SHP77 (cell line): ENCODE measurements at regions not wholly inside any gene's neighbourhood (a gene's known extent, or its start where the extent isn't known, plus 50 kb on each side); places are given as distances from the start of the nearest gene placed in this dataset.
"Not testable (repeated sequence)": the region's sequence is repeated elsewhere in the genome, so short reads cannot be mapped to it uniquely, and the experiment has no call there.

Source experiments
- DNase-seq, 2 experiments: peaks; one replicate each; lab custom pipeline; 2025; lab: John Stamatoyannopoulos, UW

- no peak for DNase-seq
These were observed 148.0 kb upstream of the TCF4 start for GRCh38 chr18:55735969-55736368.

- no peak for DNase-seq
These were observed 147.3 kb upstream of the TCF4 start for GRCh38 chr18:55735199-55735855.

- no peak for DNase-seq
These were observed 144.5 kb upstream of the TCF4 start for GRCh38 chr18:55732227-55733106.

- no peak for DNase-seq
These were observed 143.6 kb upstream of the TCF4 start for GRCh38 chr18:55731594-55732042.

- DNase-seq = not testable (repeated sequence)
These were observed 133.0 kb upstream of the TCF4 start for GRCh38 chr18:55721006-55721405.

GRCh38 chr18:55713707-55714106 lies 125.7 kb upstream of the TCF4 start:
- DNase-seq = no peak

GRCh38 chr18:55706898-55707297 lies 118.9 kb upstream of the TCF4 start:
- DNase-seq = no peak

GRCh38 chr18:55699233-55699765 lies 111.3 kb upstream of the TCF4 start:
- no peak for DNase-seq

- no peak for DNase-seq
These were observed 108.8 kb upstream of the TCF4 start for GRCh38 chr18:55696811-55697210.

GRCh38 chr18:55695091-55695490 lies 107.1 kb upstream of the TCF4 start:
- DNase-seq = no peak

- no peak for DNase-seq
These were observed 106.3 kb upstream of the TCF4 start for GRCh38 chr18:55694291-55694690.

- no peak for DNase-seq
These were observed 100.0 kb upstream of the TCF4 start for GRCh38 chr18:55688030-55688429.

- no peak for DNase-seq
These were observed 99.1 kb upstream of the TCF4 start for GRCh38 chr18:55687106-55687505.

- DNase-seq = no peak
These were observed 97.6 kb upstream of the TCF4 start for GRCh38 chr18:55685638-55686037.

- DNase-seq = no peak
These were observed 84.8 kb upstream of the TCF4 start for GRCh38 chr18:55672574-55673361.

GRCh38 chr18:55665506-55665905 lies 77.5 kb upstream of the TCF4 start:
- DNase-seq = no peak

GRCh38 chr18:55664758-55665400 lies 76.9 kb upstream of the TCF4 start:
- not testable (repeated sequence) for DNase-seq

GRCh38 chr18:55663891-55664290 lies 75.9 kb upstream of the TCF4 start:
- DNase-seq = no peak

GRCh38 chr18:55658598-55658997 lies 70.6 kb upstream of the TCF4 start:
- no peak for DNase-seq

GRCh38 chr18:55657572-55658331 lies 69.8 kb upstream of the TCF4 start:
- no peak for DNase-seq

GRCh38 chr18:55654986-55655385 lies 67.0 kb upstream of the TCF4 start:
- no peak for DNase-seq
